ENCODE measurements at regions not wholly inside any gene's neighbourhood (a gene's known extent, or its start where the extent isn't known, plus 50 kb on each side); places are given as distances from the start of the nearest gene placed in this dataset.
A peak's percentile ranks its signal among the peaks of the same experiment; 100 is the strongest.

DNA sequence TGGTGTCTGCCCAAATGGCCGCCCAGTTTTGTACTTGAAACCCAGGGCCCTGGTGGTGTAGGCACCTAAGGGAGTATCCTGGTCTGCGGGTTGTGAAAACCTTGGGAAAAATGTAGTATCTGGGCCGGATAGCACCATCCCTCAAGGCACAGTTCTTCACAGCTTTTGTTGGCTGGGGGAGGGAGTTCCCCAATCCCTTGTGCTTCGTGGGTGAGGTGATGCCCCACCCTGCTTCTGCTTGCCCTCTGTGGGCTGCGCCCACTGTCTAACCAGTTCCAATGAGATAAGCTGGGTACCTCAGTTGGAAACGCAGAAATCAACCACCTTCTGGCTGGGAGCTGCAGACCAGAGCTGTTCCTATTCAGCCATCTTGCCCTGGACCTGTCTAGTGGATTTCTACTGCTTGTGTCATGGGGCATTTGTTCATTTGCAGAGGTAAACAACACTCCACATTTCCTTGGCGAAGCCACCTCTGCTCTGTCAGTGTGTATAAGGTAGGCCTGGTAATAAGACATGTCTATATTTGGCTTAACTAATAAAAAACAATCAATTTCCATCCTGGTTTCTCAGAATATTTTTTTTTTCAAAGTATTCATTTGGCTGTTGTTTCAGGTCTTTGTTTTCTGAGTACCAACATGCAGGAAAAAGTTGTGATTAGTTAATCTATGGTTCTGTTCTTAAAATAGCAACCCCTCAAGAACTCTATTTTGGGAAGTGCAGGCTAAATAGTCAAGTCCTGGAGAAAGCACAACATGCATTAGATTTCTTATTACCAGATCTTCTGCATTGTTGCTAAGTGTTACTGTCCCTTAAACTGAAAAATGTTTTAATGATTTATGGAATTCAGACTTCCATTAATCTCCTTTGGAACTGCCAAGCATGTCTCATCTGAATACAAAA, 304.3 kb downstream of the ZIC1 start:
- Histone ChIP-seq H4K91ac (ENCODE audit: low read depth, low read length) (no peak overlapping the region), H2BK12ac (ENCODE audit: low read length) (no peak overlapping the region)

GRCh38 chr3:147729641-147730040, 320.5 kb downstream of the ZIC1 start:
- Histone ChIP-seq H4K12ac (ENCODE audit: low read depth, low read length) (no peak overlapping the region), H3K4me3 (ENCODE audit: low read depth, low read length) (no peak overlapping the region), H2BK120ac (ENCODE audit: insufficient read depth, low read length, poor library complexity) (no peak overlapping the region), H3K4me1 (ENCODE audit: control insufficient read depth in 1 of 2, insufficient read depth in 2 of 2, low read length in 2 of 2) (no peaks in the 10 kb centered on the region), H2BK5ac (ENCODE audit: low read depth, low read length, poor library complexity) (no peak overlapping the region), H4K8ac (ENCODE audit: low read depth, low read length) (no peak overlapping the region), H3K23ac (ENCODE audit: low read length) (no peak overlapping the region), H2AK5ac (ENCODE audit: low read length) (no peak overlapping the region), H3K9me3 (ENCODE audit: insufficient read depth, low read depth, low read length) (no peaks in the 10 kb centered on the region), H2BK12ac (ENCODE audit: low read length) (no peak overlapping the region), H3K79me1 (ENCODE audit: low read length) (no peaks in the 10 kb centered on the region), H3K4ac (ENCODE audit: low read depth, low read length) (no peak overlapping the region), H3K27ac (ENCODE audit: low read depth, low read length) (no peak overlapping the region), H3K4me2 (ENCODE audit: low read length) (no peak overlapping the region), H3K14ac (ENCODE audit: low read length) (no peak overlapping the region), H3K79me2 (ENCODE audit: control insufficient read depth, insufficient read depth, low read length, poor library complexity) (no peaks in the 10 kb centered on the region), H2AFZ (ENCODE audit: insufficient read depth, low read length, poor library complexity) (no peak overlapping the region), H3K36me3 (ENCODE audit: control insufficient read depth in 1 of 2, insufficient read depth in 2 of 2, low read length in 2 of 2) (no peaks in the 10 kb centered on the region), H3K9ac (ENCODE audit: low read length) (no peak overlapping the region), H3K27me3 (ENCODE audit: insufficient read depth, low read length) (no peaks in the 10 kb centered on the region), H3K18ac (ENCODE audit: low read length) (no peak overlapping the region), H4K91ac (ENCODE audit: low read depth, low read length) (no peak overlapping the region)
- WGBS (ENCODE audit: extremely low coverage, insufficient coverage, insufficient read length), result no CpG with 5 or more reads among the region's 2 CpGs
- DNase-seq, result no peak

More for the DNA sequence above, 304.3 kb downstream of the ZIC1 start:
- H3K9ac ChIP-seq (ENCODE audit: low read length), result no peak overlapping the region
- no peak overlapping the region for H3K27ac ChIP-seq (ENCODE audit: low read depth, low read length)
- no peak overlapping the region for H3K4ac ChIP-seq (ENCODE audit: low read depth, low read length)
- H2BK120ac ChIP-seq (ENCODE audit: insufficient read depth, low read length, poor library complexity), result no peak overlapping the region
- H3K4me2 ChIP-seq (ENCODE audit: low read length), result no peak overlapping the region
- H3K79me2 ChIP-seq (ENCODE audit: control insufficient read depth, insufficient read depth, low read length, poor library complexity), result no peaks in the 10 kb centered on the region
- no peaks in the 10 kb centered on the region for H3K79me1 ChIP-seq (ENCODE audit: low read length)
- no peaks in the 10 kb centered on the region for H3K9me3 ChIP-seq (ENCODE audit: insufficient read depth, low read depth, low read length)
- H2AK5ac ChIP-seq (ENCODE audit: low read length), result no peak overlapping the region
- H3K4me1 ChIP-seq (ENCODE audit: control insufficient read depth in 1 of 2, insufficient read depth in 2 of 2, low read length in 2 of 2), result no peaks in the 10 kb centered on the region
- no peak overlapping the region for H4K12ac ChIP-seq (ENCODE audit: low read depth, low read length)
- H3K14ac ChIP-seq (ENCODE audit: low read length), result no peak overlapping the region
- no peak for DNase-seq
- H3K36me3 ChIP-seq (ENCODE audit: control insufficient read depth in 1 of 2, insufficient read depth in 2 of 2, low read length in 2 of 2), result no peaks in the 10 kb centered on the region
- no peak overlapping the region for H3K18ac ChIP-seq (ENCODE audit: low read length)
- no peak overlapping the region for H2BK5ac ChIP-seq (ENCODE audit: low read depth, low read length, poor library complexity)
- H4K8ac ChIP-seq (ENCODE audit: low read depth, low read length), result no peak overlapping the region
- no peak overlapping the region for H3K23ac ChIP-seq (ENCODE audit: low read length)
- H2AFZ ChIP-seq (ENCODE audit: insufficient read depth, low read length, poor library complexity), result no peak overlapping the region
- WGBS (ENCODE audit: extremely low coverage, insufficient coverage, insufficient read length), result no CpG with 5 or more reads among the region's 7 CpGs
- no peaks in the 10 kb centered on the region for H3K27me3 ChIP-seq (ENCODE audit: insufficient read depth, low read length)
- peak overlapping the region; percentile 2 for H3K4me3 ChIP-seq (ENCODE audit: low read depth, low read length)

GRCh38 chr3:147730284-147730683, 321.1 kb downstream of the ZIC1 start:
- Histone ChIP-seq H3K14ac (ENCODE audit: low read length) (no peak overlapping the region), H3K4me2 (ENCODE audit: low read length) (no peak overlapping the region), H3K18ac (ENCODE audit: low read length) (no peak overlapping the region), H4K91ac (ENCODE audit: low read depth, low read length) (no peak overlapping the region), H3K4me1 (ENCODE audit: control insufficient read depth in 1 of 2, insufficient read depth in 2 of 2, low read length in 2 of 2) (no peaks in the 10 kb centered on the region), H3K23ac (ENCODE audit: low read length) (no peak overlapping the region), H4K8ac (ENCODE audit: low read depth, low read length) (no peak overlapping the region), H3K4me3 (ENCODE audit: low read depth, low read length) (no peak overlapping the region), H3K27me3 (ENCODE audit: insufficient read depth, low read length) (no peaks in the 10 kb centered on the region), H3K9me3 (ENCODE audit: insufficient read depth, low read depth, low read length) (no peaks in the 10 kb centered on the region), H3K36me3 (ENCODE audit: control insufficient read depth in 1 of 2, insufficient read depth in 2 of 2, low read length in 2 of 2) (no peaks in the 10 kb centered on the region), H3K79me1 (ENCODE audit: low read length) (no peaks in the 10 kb centered on the region), H3K9ac (ENCODE audit: low read length) (no peak overlapping the region), H2BK12ac (ENCODE audit: low read length) (no peak overlapping the region), H2AFZ (ENCODE audit: insufficient read depth, low read length, poor library complexity) (no peak overlapping the region), H3K79me2 (ENCODE audit: control insufficient read depth, insufficient read depth, low read length, poor library complexity) (no peaks in the 10 kb centered on the region), H2BK120ac (ENCODE audit: insufficient read depth, low read length, poor library complexity) (no peak overlapping the region), H3K27ac (ENCODE audit: low read depth, low read length) (no peak overlapping the region), H2AK5ac (ENCODE audit: low read length) (no peak overlapping the region), H3K4ac (ENCODE audit: low read depth, low read length) (no peak overlapping the region), H2BK5ac (ENCODE audit: low read depth, low read length, poor library complexity) (no peak overlapping the region), H4K12ac (ENCODE audit: low read depth, low read length) (no peak overlapping the region)
- DNase-seq, result no peak
- WGBS (ENCODE audit: extremely low coverage, insufficient coverage, insufficient read length), result no CpG with 5 or more reads among the region's 4 CpGs

GRCh38 chr3:147733217-147733616, 324.1 kb downstream of the ZIC1 start:
- Histone ChIP-seq H2BK120ac (ENCODE audit: insufficient read depth, low read length, poor library complexity) (no peak overlapping the region), H2AFZ (ENCODE audit: insufficient read depth, low read length, poor library complexity) (no peak overlapping the region), H3K9me3 (ENCODE audit: insufficient read depth, low read depth, low read length) (no peaks in the 10 kb centered on the region), H3K4me1 (ENCODE audit: control insufficient read depth in 1 of 2, insufficient read depth in 2 of 2, low read length in 2 of 2) (no peaks in the 10 kb centered on the region), H3K27me3 (ENCODE audit: insufficient read depth, low read length) (no peaks in the 10 kb centered on the region), H2BK12ac (ENCODE audit: low read length) (no peak overlapping the region), H3K4ac (ENCODE audit: low read depth, low read length) (no peak overlapping the region), H4K91ac (ENCODE audit: low read depth, low read length) (no peak overlapping the region), H3K4me2 (ENCODE audit: low read length) (no peak overlapping the region), H2AK5ac (ENCODE audit: low read length) (no peak overlapping the region), H3K79me2 (ENCODE audit: control insufficient read depth, insufficient read depth, low read length, poor library complexity) (no peaks in the 10 kb centered on the region), H4K12ac (ENCODE audit: low read depth, low read length) (no peak overlapping the region), H3K18ac (ENCODE audit: low read length) (no peak overlapping the region), H3K27ac (ENCODE audit: low read depth, low read length) (no peak overlapping the region), H3K4me3 (ENCODE audit: low read depth, low read length) (no peak overlapping the region), H4K8ac (ENCODE audit: low read depth, low read length) (no peak overlapping the region), H3K9ac (ENCODE audit: low read length) (no peak overlapping the region), H3K14ac (ENCODE audit: low read length) (no peak overlapping the region), H3K36me3 (ENCODE audit: control insufficient read depth in 1 of 2, insufficient read depth in 2 of 2, low read length in 2 of 2) (no peaks in the 10 kb centered on the region), H3K79me1 (ENCODE audit: low read length) (no peaks in the 10 kb centered on the region), H2BK5ac (ENCODE audit: low read depth, low read length, poor library complexity) (no peak overlapping the region), H3K23ac (ENCODE audit: low read length) (no peak overlapping the region)
- no peak for DNase-seq
- no CpG with 5 or more reads among the region's 2 CpGs for WGBS (ENCODE audit: extremely low coverage, insufficient coverage, insufficient read length)

Data from trophoblast cell (in vitro differentiated cells and primary cell).